ENCODE measurements at regions not wholly inside any gene's neighbourhood (a gene's known extent, or its start where the extent isn't known, plus 50 kb on each side); places are given as distances from the start of the nearest gene placed in this dataset.

- TF ChIP-seq CTCF (conservative IDR thresholded peaks at IDR 0.05; ENCODE audit: low read length) (no peak), EZH2phosphoT487 (IDR thresholded peaks at IDR 0.05; ENCODE audit: borderline replicate concordance, low read depth, low read length) (no peak)
Observed at GRCh38 chr2:43041173-43041591, 185.2 kb downstream of the ZFP36L2 start.

All from OCI-LY7 (cell line).